IMR-90 (cell line): ENCODE measurements at regions not wholly inside any gene's neighbourhood (a gene's known extent, or its start where the extent isn't known, plus 50 kb on each side); places are given as distances from the start of the nearest gene placed in this dataset.

Experiments used
- ATAC-seq: fragments of 200-7000 bp; cut with Tn5 transposase; 2 replicates; pipeline ENCODE4 v1.9.1; 2020; ENCODE audit warnings: low read depth, mild to moderate bottlenecking, moderate library complexity
- BruUV-seq: library from RNA; stranded (reverse); fragments of 400-500 nt; replicated peaks from 2 replicates; lab custom pipeline; 2021; lab: Mats Ljungman, UMichigan
- CTCF ChIA-PET: fragments of 300-600 bp; formaldehyde crosslinking; extraction: SDS; loops from one replicate; lab custom pipeline; 2021; ENCODE audit warnings: antibody characterized with exemption; lab: Yijun Ruan, JAX
- POLR2A ChIA-PET: fragments of 300-600 bp; sonication (Branson Sonifier 250); formaldehyde crosslinking; loops from one replicate; lab custom pipeline; 2022; ENCODE audit warnings: antibody characterized with exemption; ENCODE audit not compliant: unreplicated experiment; lab: Charles Lee
- DNase-seq: peaks from one replicate; pipeline ENCODE4 v3.0.0; 2013
- H2AFZ ChIP-seq: replicated peaks from 2 replicates; pipeline ENCODE3; 2013; ENCODE audit warnings: low read length, mild to moderate bottlenecking; ENCODE audit not compliant: poor library complexity
- H2AK5ac ChIP-seq: 2 replicates; pipeline ENCODE4 v1.6.1; 2013; ENCODE audit warnings: low read depth, low read length, inconsistent platforms
- H2AK9ac ChIP-seq: replicated peaks from 2 replicates; pipeline ENCODE3; 2013; ENCODE audit warnings: mild to moderate bottlenecking, low read depth, low read length, moderate library complexity; ENCODE audit not compliant: poor library complexity
- H2BK120ac ChIP-seq: 2 replicates; pipeline ENCODE4 v1.6.1; 2013; ENCODE audit warnings: low read depth, low read length, inconsistent platforms
- H2BK15ac ChIP-seq: 3 replicates; pipeline ENCODE4 v1.6.1; 2013; ENCODE audit warnings: low read depth, low read length, inconsistent platforms
- H2BK20ac ChIP-seq: 2 replicates; pipeline ENCODE4 v1.6.1; 2013; ENCODE audit warnings: low read depth, mild to moderate bottlenecking, inconsistent platforms, low read length, moderate library complexity
- H2BK5ac ChIP-seq: 2 replicates; pipeline ENCODE4 v1.6.1; 2013; ENCODE audit warnings: mild to moderate bottlenecking, low read depth, low read length, inconsistent platforms; ENCODE audit not compliant: poor library complexity, severe bottlenecking
- H3K14ac ChIP-seq: replicated peaks from 2 replicates; pipeline ENCODE4 v1.6.1; 2013; ENCODE audit warnings: low read depth, low read length, inconsistent platforms
- H3K18ac ChIP-seq: 2 replicates; pipeline ENCODE4 v1.6.1; 2013; ENCODE audit warnings: low read depth, low read length, control low read depth
- H3K23ac ChIP-seq: 2 replicates; pipeline ENCODE4 v1.6.1; 2013; ENCODE audit warnings: low read depth, low read length, inconsistent platforms
- H3K27ac ChIP-seq: 2 replicates; pipeline ENCODE4 v1.5.1; 2013; ENCODE audit warnings: mild to moderate bottlenecking, control low read depth, low read length; ENCODE audit not compliant: insufficient read depth
- H3K27me3 ChIP-seq: 2 replicates; pipeline ENCODE4 v1.6.1; 2013; ENCODE audit warnings: low read length; ENCODE audit not compliant: control insufficient read depth, insufficient read depth
- H3K36me3 ChIP-seq: 2 replicates; pipeline ENCODE4 v1.6.1; 2013; ENCODE audit warnings: low read length, mixed read lengths; ENCODE audit not compliant: control insufficient read depth, insufficient read depth
- H3K4ac ChIP-seq: 2 replicates; pipeline ENCODE4 v1.6.1; 2013; ENCODE audit warnings: low read depth, low read length, inconsistent platforms
- H3K4me1 ChIP-seq: 2 replicates; pipeline ENCODE4 v1.6.1; 2013; ENCODE audit warnings: low read length, mixed read lengths; ENCODE audit not compliant: control insufficient read depth, insufficient read depth
- H3K4me2 ChIP-seq: 2 replicates; pipeline ENCODE4 v1.6.1; 2013; ENCODE audit warnings: low read depth, mild to moderate bottlenecking, control low read depth, low read length, moderate library complexity
- H3K4me3 ChIP-seq: 2 replicates; pipeline ENCODE4 v1.5.1; 2013; ENCODE audit warnings: low read depth, mild to moderate bottlenecking, control low read depth, low read length, moderate library complexity; ENCODE audit not compliant: insufficient read depth
- H3K56ac ChIP-seq: 2 replicates; pipeline ENCODE4 v1.6.1; 2013; ENCODE audit warnings: low read length, inconsistent platforms; ENCODE audit not compliant: insufficient read depth; ENCODE audit errors: extremely low read depth
- H3K79me1 ChIP-seq, 2 experiments: 2 replicates each; pipeline ENCODE4 v1.6.1; 2013; ENCODE audit warnings: low read length in 2 of 2, inconsistent platforms in 1 of 2, low read depth in 1 of 2
- H3K9ac ChIP-seq: 2 replicates; pipeline ENCODE4 v1.6.1; 2013; ENCODE audit warnings: low read depth, low read length, control low read depth
- H3K9me1 ChIP-seq: 2 replicates; pipeline ENCODE4 v1.6.1; 2013; ENCODE audit warnings: low read length, inconsistent platforms; ENCODE audit not compliant: insufficient read depth
- H3K9me3 ChIP-seq: 2 replicates; pipeline ENCODE4 v1.6.1; 2013; ENCODE audit warnings: low read length; ENCODE audit not compliant: control insufficient read depth, insufficient read depth
- H4K20me1 ChIP-seq: 2 replicates; pipeline ENCODE4 v1.6.1; 2013; ENCODE audit warnings: low read length, inconsistent platforms; ENCODE audit not compliant: insufficient read depth
- H4K5ac ChIP-seq: 2 replicates; pipeline ENCODE4 v1.6.1; 2013; ENCODE audit warnings: mild to moderate bottlenecking, low read depth, low read length, control low read depth
- H4K8ac ChIP-seq, 2 experiments: 2 replicates each; pipeline ENCODE4 v1.6.1; 2013; ENCODE audit warnings: low read depth in 2 of 2, low read length in 2 of 2, control low read depth in 1 of 2, inconsistent platforms in 1 of 2
- H4K91ac ChIP-seq: 2 replicates; pipeline ENCODE4 v1.6.1; 2013; ENCODE audit warnings: low read depth, low read length, inconsistent platforms; ENCODE audit not compliant: insufficient read depth
- BHLHE40 ChIP-seq: fragments of 150-350 bp; IDR thresholded peaks from 2 replicates; pipeline ENCODE4 v1.6.1; 2016; ENCODE audit warnings: mild to moderate bottlenecking, low read depth, low read length
- CEBPB ChIP-seq: IDR thresholded peaks from 2 replicates; pipeline ENCODE4 v1.6.1; 2012; ENCODE audit warnings: low read depth, low read length, improper control_type of control experiment
- FOS ChIP-seq: fragments of 150-350 bp; IDR thresholded peaks from 2 replicates; pipeline ENCODE4 v1.6.1; 2016; ENCODE audit warnings: low read depth, low read length
- MAZ ChIP-seq: IDR thresholded peaks from 2 replicates; pipeline ENCODE4 v1.6.1; 2012; ENCODE audit warnings: low read depth, mild to moderate bottlenecking, low read length, improper control_type of control experiment, moderate library complexity, borderline replicate concordance
- POLR2A ChIP-seq: IDR thresholded peaks from 2 replicates; pipeline ENCODE4 v1.6.1; 2012; ENCODE audit warnings: mild to moderate bottlenecking, low read depth, low read length
- RAD21 ChIP-seq: IDR thresholded peaks from 2 replicates; pipeline ENCODE4 v1.6.1; 2012; ENCODE audit warnings: low read length, improper control_type of control experiment
- RCOR1 ChIP-seq: IDR thresholded peaks from 2 replicates; pipeline ENCODE4 v1.6.1; 2012; ENCODE audit warnings: mild to moderate bottlenecking, low read length, improper control_type of control experiment; ENCODE audit not compliant: insufficient replicate concordance
- SMC3 ChIP-seq: fragments of 150-350 bp; IDR thresholded peaks from 2 replicates; pipeline ENCODE4 v1.6.1; 2016; ENCODE audit warnings: low read depth, mild to moderate bottlenecking, antibody characterized with exemption, low read length, moderate library complexity
- WGBS, 2 experiments: methylation state at CpG; one replicate each; pipeline versions ENCODE4 v1.1.5 to v1.1.7; 2013; ENCODE audit warnings: missing lambda C conversion rate in 2 of 2; ENCODE audit not compliant: insufficient read length in 1 of 2; ENCODE audit errors: extremely low coverage in 2 of 2; 5-methylcytosine and 5-hydroxymethylcytosine counted together
- dilution Hi-C: fragments of 300-500 bp; cut with HindIII; formaldehyde crosslinking; loops from one replicate; pipeline ENCODE4 v1.14.3; 2018; ENCODE audit warnings: low sequenced_read_pairs; ENCODE audit not compliant: unreplicated experiment
- in situ Hi-C: fragments of 300-500 bp; cut with MboI; formaldehyde crosslinking; loops from 3 replicates; pipeline ENCODE4 v1.14.3; 2019; ENCODE audit warnings: low sequenced_read_pairs, inconsistent platforms, mixed read lengths
- intact Hi-C: fragments of 100-400 bp; cut with micrococcal nuclease; formaldehyde crosslinking; loops from 2 replicates; pipeline ENCODE4 v1.10.0; 2022
- TF ChIP-seq, protein P1 (sequence below): fragments of 150-350 bp; IDR thresholded peaks from 2 replicates; pipeline ENCODE4 v1.6.1; 2017; ENCODE audit warnings: mild to moderate bottlenecking, antibody characterized with exemption, low read length, low read depth
- TF ChIP-seq, protein P2 (sequence below): conservative IDR thresholded peaks from 2 replicates; pipeline ENCODE4 v1.5.1; 2012; ENCODE audit warnings: mild to moderate bottlenecking, low read depth, low read length, improper control_type of control experiment

DNA sequence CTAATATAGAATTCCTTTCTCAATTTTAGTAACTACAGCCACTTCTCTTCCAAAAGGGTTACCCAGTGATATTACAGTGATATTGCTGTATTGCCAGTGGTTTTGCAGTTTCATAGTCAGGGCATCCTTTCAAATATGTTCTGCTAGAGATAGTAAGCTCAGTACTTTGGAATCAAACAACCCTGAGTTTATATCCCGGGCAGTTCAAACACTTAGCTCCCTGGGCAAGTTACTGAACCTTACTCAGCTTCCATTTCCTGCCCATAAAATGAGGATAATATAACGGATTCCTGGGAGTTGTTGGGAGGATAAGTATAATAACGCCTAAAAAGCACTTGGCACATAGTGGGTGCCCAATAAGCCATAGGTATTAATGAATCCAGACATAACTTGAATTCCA, 212.6 kb upstream of the PARD3B start:
- Histone ChIP-seq H4K91ac (no peak overlapping the region), H3K27me3 (no peaks in the 10 kb centered on the region), H3K56ac (no peak overlapping the region), H3K9me1 (0 out of 2 replicates have a peak, but pooled peaks cover 4% of the 10 kb centered on the region), H2AFZ (no peak overlapping the region), H3K4me1 (peaks cover 6% of the 10 kb centered on the region; the same call in 1 of the 2 replicates), H3K18ac (no peak overlapping the region), H3K4me3 (no peak overlapping the region), H4K8ac (no peak overlapping the region), H3K79me1 (no peaks in the 10 kb centered on the region), H3K14ac (no peak overlapping the region), H4K20me1 (no peaks in the 10 kb centered on the region), H3K4ac (no peak overlapping the region), H3K36me3 (no peaks in the 10 kb centered on the region), H2BK20ac (no peak overlapping the region), H3K23ac (no peak overlapping the region), H2BK15ac (no peak overlapping the region), H2AK5ac (no peak overlapping the region), H4K5ac (no peak overlapping the region), H2BK5ac (no peak overlapping the region), H2AK9ac (no peak overlapping the region), H3K9ac (no peak overlapping the region), H3K9me3 (no peaks in the 10 kb centered on the region), H3K4me2 (no peak overlapping the region), H3K27ac (no peak overlapping the region), H2BK120ac (no peak overlapping the region)
- POLR2A ChIA-PET = no interaction called here
- dilution Hi-C loops = no loop called here
- intact Hi-C loops = no loop called here
- BruUV-seq = no TSS peak
- in situ Hi-C loops = loop anchor here (25.0 kb wide), 1 partner anchor 530 kb away; no protein-coding TSS in a partner anchor
- WGBS, 2 experiments = no CpG with 5 or more reads among the region's 3 CpGs
- no peak for DNase-seq
- no peak for TF ChIP-seq MAZ
- TF ChIP-seq, protein P1, sequence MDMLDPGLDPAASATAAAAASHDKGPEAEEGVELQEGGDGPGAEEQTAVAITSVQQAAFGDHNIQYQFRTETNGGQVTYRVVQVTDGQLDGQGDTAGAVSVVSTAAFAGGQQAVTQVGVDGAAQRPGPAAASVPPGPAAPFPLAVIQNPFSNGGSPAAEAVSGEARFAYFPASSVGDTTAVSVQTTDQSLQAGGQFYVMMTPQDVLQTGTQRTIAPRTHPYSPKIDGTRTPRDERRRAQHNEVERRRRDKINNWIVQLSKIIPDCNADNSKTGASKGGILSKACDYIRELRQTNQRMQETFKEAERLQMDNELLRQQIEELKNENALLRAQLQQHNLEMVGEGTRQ = no peak
- no peak for TF ChIP-seq RAD21
- no peak for TF ChIP-seq SMC3
- TF ChIP-seq, protein P2, sequence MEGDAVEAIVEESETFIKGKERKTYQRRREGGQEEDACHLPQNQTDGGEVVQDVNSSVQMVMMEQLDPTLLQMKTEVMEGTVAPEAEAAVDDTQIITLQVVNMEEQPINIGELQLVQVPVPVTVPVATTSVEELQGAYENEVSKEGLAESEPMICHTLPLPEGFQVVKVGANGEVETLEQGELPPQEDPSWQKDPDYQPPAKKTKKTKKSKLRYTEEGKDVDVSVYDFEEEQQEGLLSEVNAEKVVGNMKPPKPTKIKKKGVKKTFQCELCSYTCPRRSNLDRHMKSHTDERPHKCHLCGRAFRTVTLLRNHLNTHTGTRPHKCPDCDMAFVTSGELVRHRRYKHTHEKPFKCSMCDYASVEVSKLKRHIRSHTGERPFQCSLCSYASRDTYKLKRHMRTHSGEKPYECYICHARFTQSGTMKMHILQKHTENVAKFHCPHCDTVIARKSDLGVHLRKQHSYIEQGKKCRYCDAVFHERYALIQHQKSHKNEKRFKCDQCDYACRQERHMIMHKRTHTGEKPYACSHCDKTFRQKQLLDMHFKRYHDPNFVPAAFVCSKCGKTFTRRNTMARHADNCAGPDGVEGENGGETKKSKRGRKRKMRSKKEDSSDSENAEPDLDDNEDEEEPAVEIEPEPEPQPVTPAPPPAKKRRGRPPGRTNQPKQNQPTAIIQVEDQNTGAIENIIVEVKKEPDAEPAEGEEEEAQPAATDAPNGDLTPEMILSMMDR = no peak
- no peak for TF ChIP-seq RCOR1
- TF ChIP-seq BHLHE40 = no peak
- TF ChIP-seq POLR2A = no peak
- TF ChIP-seq CEBPB = no peak
- TF ChIP-seq FOS = no peak
- CTCF ChIA-PET = no interaction called here
- no peak for ATAC-seq
